ENCODE measurements at regions not wholly inside any gene's neighbourhood (a gene's known extent, or its start where the extent isn't known, plus 50 kb on each side); places are given as distances from the start of the nearest gene placed in this dataset.
"Not testable (repeated sequence)": the region's sequence is repeated elsewhere in the genome, so short reads cannot be mapped to it uniquely, and the experiment has no call there.

DNA sequence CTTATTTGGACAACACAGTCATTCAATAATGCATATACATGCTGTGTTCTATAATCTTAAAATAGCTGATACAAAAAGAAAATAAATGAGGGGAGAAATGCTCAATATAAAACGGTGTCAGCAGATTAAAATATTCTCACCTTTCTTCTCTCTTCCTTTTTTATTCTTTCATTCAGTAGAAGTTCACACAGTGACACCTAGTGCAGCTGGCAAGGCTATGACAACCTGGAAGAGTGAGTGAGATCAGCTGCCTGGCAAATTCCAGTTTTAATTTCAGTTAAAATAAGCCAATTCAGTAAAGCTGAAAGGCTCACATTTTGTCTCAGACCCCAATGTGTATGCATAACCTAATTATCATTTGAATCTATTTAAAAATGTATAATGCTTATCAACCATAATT is 150.3 kb downstream of the RASEF start:
- no peak overlapping the region for H3K4me2 ChIP-seq (ENCODE audit: low read depth, low read length, poor library complexity, severe bottlenecking)
- no peaks in the 10 kb centered on the region for H3K4me1 ChIP-seq (ENCODE audit: low read length)
- H2AFZ ChIP-seq (ENCODE audit: low read length), result no peak overlapping the region
- H4K20me1 ChIP-seq (ENCODE audit: insufficient read depth, low read depth, low read length), result no peaks in the 10 kb centered on the region
- no peak overlapping the region for H3K27ac ChIP-seq (ENCODE audit: low read length)
- peaks cover 6% of the 10 kb centered on the region; the same call in 1 of the 2 replicates for H3K9me3 ChIP-seq (ENCODE audit: low read length)
- no peak overlapping the region for H3K4me3 ChIP-seq (ENCODE audit: low read length)
- no peak for DNase-seq
- no peak overlapping the region for H3K9ac ChIP-seq (ENCODE audit: low read length)
- H3K79me2 ChIP-seq (ENCODE audit: low read length), result no peaks in the 10 kb centered on the region
- H3K9me2 ChIP-seq (replicated peaks; ENCODE audit: insufficient read depth, low read length), result no peaks in the 10 kb centered on the region
- H3K36me3 ChIP-seq (ENCODE audit: insufficient read depth, low read length), result no peaks in the 10 kb centered on the region
- H3K27me3 ChIP-seq (ENCODE audit: low read length), result no peaks in the 10 kb centered on the region

DNA sequence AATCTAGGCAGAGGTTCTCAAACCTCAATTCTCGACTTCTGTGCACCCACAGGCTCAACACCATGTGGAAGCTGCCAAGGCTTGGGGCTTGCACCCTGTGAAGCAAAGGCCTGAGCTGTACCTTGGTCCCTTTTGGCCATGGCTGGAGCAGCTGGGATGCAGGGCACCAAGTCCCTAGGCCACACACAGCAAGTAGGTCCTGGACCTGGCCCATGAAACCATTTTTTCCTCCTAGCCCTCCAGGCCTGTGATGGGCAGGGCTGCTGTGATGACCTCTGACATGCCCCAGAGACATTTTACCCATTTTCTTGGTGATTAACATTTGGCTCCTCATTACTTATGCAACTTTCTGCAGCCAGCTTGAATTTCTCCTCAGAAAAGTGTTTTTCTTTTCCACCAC is 146.7 kb downstream of the RASEF start:
- not testable (repeated sequence) for H3K27ac ChIP-seq (ENCODE audit: low read length); H3K9me3 ChIP-seq (ENCODE audit: low read length); H3K4me2 ChIP-seq (ENCODE audit: low read depth, low read length, poor library complexity, severe bottlenecking)

DNA sequence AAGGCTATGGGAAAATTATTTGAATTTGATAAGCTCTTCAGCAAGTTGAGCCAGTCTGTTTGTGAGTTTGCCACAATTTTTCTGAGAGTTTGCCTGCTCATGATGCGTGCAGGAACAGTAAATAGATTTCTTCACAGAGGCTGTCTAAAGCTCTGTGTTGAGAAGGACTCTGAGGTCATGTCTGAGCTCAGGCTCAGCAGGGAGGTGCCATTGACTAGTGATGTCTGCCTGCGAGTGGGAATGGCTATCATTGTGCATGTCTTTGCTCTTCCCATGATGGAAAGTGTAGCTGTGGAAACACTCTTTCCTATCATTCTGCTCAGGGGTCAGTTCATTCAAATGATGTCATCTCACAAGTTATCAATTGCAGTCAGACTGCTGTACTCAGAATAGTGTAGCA is 142.8 kb downstream of the RASEF start:
- H3K9me2 ChIP-seq (replicated peaks; ENCODE audit: insufficient read depth, low read length), result no peaks in the 10 kb centered on the region
- no peak overlapping the region for H3K4me3 ChIP-seq (ENCODE audit: low read length)
- H4K20me1 ChIP-seq (ENCODE audit: insufficient read depth, low read depth, low read length), result no peaks in the 10 kb centered on the region
- no peak for DNase-seq
- no peaks in the 10 kb centered on the region for H3K79me2 ChIP-seq (ENCODE audit: low read length)
- H2AFZ ChIP-seq (ENCODE audit: low read length), result no peak overlapping the region
- H3K9me3 ChIP-seq (ENCODE audit: low read length), result peaks cover 6% of the 10 kb centered on the region; the same call in 1 of the 2 replicates
- H3K4me1 ChIP-seq (ENCODE audit: low read length), result peaks cover 10% of the 10 kb centered on the region
- H3K36me3 ChIP-seq (ENCODE audit: insufficient read depth, low read length), result no peaks in the 10 kb centered on the region
- H3K27ac ChIP-seq (ENCODE audit: low read length), result no peak overlapping the region
- no peak overlapping the region for H3K9ac ChIP-seq (ENCODE audit: low read length)
- no peak overlapping the region for H3K4me2 ChIP-seq (ENCODE audit: low read depth, low read length, poor library complexity, severe bottlenecking)
- no peaks in the 10 kb centered on the region for H3K27me3 ChIP-seq (ENCODE audit: low read length)

More for the DNA sequence above, 146.7 kb downstream of the RASEF start:
- H3K79me2 ChIP-seq (ENCODE audit: low read length); H4K20me1 ChIP-seq (ENCODE audit: insufficient read depth, low read depth, low read length); H3K9me2 ChIP-seq (replicated peaks; ENCODE audit: insufficient read depth, low read length); H3K27me3 ChIP-seq (ENCODE audit: low read length); H2AFZ ChIP-seq (ENCODE audit: low read length); H3K4me3 ChIP-seq (ENCODE audit: low read length); H3K4me1 ChIP-seq (ENCODE audit: low read length); H3K9ac ChIP-seq (ENCODE audit: low read length); DNase-seq; H3K36me3 ChIP-seq (ENCODE audit: insufficient read depth, low read length): not testable (repeated sequence)

DNA sequence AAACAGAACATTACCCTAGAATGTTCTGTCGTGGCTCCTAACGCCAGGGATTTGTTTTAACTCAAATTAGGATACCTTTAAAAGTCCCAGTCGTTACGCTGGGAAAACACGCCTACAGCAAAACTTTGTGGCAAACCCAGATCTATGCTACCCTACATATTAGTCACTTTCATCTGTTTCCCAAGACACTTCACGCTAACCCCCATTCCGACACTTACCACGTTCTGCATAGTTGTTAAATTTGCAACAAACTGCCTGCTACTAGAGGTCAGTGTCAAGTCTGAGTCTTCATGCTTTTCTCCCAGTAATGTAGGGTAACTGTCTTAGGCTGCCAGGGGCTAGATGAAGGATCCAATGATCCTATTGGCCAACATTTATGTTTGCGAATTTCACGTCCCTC is 140.3 kb downstream of the RASEF start:
- Histone ChIP-seq H3K9me2 (replicated peaks; ENCODE audit: insufficient read depth, low read length) (no peaks in the 10 kb centered on the region), H3K4me1 (ENCODE audit: low read length) (peaks cover 10% of the 10 kb centered on the region), H4K20me1 (ENCODE audit: insufficient read depth, low read depth, low read length) (no peaks in the 10 kb centered on the region), H3K27ac (ENCODE audit: low read length) (no peak overlapping the region), H3K4me3 (ENCODE audit: low read length) (no peak overlapping the region), H2AFZ (ENCODE audit: low read length) (no peak overlapping the region), H3K79me2 (ENCODE audit: low read length) (no peaks in the 10 kb centered on the region), H3K36me3 (ENCODE audit: insufficient read depth, low read length) (no peaks in the 10 kb centered on the region), H3K9me3 (ENCODE audit: low read length) (no peaks in the 10 kb centered on the region), H3K9ac (ENCODE audit: low read length) (no peak overlapping the region), H3K4me2 (ENCODE audit: low read depth, low read length, poor library complexity, severe bottlenecking) (no peak overlapping the region), H3K27me3 (ENCODE audit: low read length) (no peaks in the 10 kb centered on the region)
- no peak for DNase-seq

DNA sequence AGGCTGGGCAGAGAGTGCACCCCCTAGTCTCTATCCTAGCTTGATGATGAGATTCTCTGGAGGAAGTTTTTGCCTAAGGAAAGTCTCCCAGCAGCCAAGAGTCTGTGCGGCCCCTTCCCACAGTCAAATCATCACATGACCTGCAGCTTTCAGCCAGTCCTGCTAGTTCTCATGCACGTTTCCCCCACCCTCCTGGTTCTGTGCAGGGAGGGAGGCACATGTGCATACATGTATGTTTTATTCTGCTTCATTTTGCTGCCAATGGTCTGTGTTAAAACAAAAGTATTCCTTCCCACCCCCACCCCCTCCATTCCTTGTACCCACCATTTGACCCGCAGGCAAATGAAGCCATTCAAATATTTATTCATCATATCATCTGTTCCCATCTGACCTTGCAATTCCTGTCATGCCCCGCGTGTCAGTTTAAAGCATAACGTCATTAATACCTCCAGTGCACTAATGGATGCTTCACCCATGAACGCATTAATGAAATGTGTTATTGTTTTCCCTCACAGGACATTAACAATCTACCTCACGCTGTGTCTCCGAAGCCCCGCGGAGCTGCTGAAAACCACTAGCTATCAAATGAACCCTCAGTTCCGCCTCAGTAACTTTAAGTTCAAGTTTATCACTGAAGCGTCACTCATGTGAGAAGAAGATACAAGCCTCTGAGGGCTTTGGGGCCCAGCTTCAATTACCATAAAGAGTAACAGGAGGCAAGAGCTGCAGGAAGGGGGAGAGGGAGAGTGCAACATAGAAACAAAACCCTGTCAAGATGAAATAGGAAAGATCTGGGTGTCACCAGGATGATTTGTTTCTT is 139.6 kb downstream of the RASEF start:
- Histone ChIP-seq H2AFZ (ENCODE audit: low read length) (no peak overlapping the region), H3K27me3 (ENCODE audit: low read length) (no peaks in the 10 kb centered on the region), H3K4me3 (ENCODE audit: low read length) (no peak overlapping the region), H3K36me3 (ENCODE audit: insufficient read depth, low read length) (no peaks in the 10 kb centered on the region), H3K79me2 (ENCODE audit: low read length) (no peaks in the 10 kb centered on the region), H3K9me2 (replicated peaks; ENCODE audit: insufficient read depth, low read length) (no peaks in the 10 kb centered on the region), H3K9ac (ENCODE audit: low read length) (no peak overlapping the region), H3K27ac (ENCODE audit: low read length) (no peak overlapping the region), H3K9me3 (ENCODE audit: low read length) (no peaks in the 10 kb centered on the region), H4K20me1 (ENCODE audit: insufficient read depth, low read depth, low read length) (no peaks in the 10 kb centered on the region), H3K4me2 (ENCODE audit: low read depth, low read length, poor library complexity, severe bottlenecking) (peak overlapping the region; percentile 32), H3K4me1 (ENCODE audit: low read length) (peaks cover 10% of the 10 kb centered on the region)
- peak; percentile 55 for DNase-seq

DNA sequence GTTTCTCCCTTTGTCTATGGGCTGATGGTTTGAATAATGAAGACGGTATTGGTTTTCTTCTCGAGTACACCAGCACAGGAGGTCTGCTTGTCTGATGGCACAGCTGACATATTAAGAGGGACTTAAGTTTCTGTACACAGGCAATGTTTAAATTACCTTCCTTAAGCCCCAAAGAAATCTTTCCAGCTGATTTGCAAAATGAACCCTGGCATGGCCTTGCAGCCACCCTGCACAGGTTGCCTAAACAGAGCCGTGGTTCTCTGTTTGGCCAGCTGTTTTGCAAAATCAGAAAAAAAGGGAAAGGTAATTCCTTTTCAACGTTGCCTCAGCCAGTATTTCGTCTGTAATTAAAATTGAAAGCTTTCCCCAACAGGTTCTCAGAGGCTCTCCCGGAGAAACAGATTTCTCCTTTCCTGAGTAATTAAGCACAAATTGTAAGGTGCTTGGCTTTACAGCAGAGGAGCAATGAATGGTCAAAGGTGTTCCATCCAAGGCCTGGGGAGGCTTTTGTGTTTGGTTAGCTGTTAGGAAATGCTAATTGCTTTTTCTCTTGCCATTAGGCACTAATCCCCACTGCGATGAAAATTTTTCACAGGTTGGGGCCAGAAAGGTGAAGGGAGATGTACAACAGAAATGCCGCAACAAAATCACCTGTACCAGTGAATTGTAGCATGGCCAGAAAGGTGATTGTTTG is 138.9 kb downstream of the RASEF start:
- no peak overlapping the region for H3K9ac ChIP-seq (ENCODE audit: low read length)
- no peak overlapping the region for H3K4me3 ChIP-seq (ENCODE audit: low read length)
- DNase-seq, result no peak
- no peaks in the 10 kb centered on the region for H3K36me3 ChIP-seq (ENCODE audit: insufficient read depth, low read length)
- H4K20me1 ChIP-seq (ENCODE audit: insufficient read depth, low read depth, low read length), result no peaks in the 10 kb centered on the region
- H3K9me3 ChIP-seq (ENCODE audit: low read length), result no peaks in the 10 kb centered on the region
- peak overlapping the region; percentile 32 for H3K4me2 ChIP-seq (ENCODE audit: low read depth, low read length, poor library complexity, severe bottlenecking)
- no peaks in the 10 kb centered on the region for H3K79me2 ChIP-seq (ENCODE audit: low read length)
- H3K9me2 ChIP-seq (replicated peaks; ENCODE audit: insufficient read depth, low read length), result no peaks in the 10 kb centered on the region
- no peak overlapping the region for H2AFZ ChIP-seq (ENCODE audit: low read length)
- H3K27ac ChIP-seq (ENCODE audit: low read length), result no peak overlapping the region
- H3K27me3 ChIP-seq (ENCODE audit: low read length), result no peaks in the 10 kb centered on the region
- H3K4me1 ChIP-seq (ENCODE audit: low read length), result peaks cover 10% of the 10 kb centered on the region

Data from Karpas-422 (cell line).